ENCODE measurements at regions not wholly inside any gene's neighbourhood (a gene's known extent, or its start where the extent isn't known, plus 50 kb on each side); places are given as distances from the start of the nearest gene placed in this dataset.

DNA sequence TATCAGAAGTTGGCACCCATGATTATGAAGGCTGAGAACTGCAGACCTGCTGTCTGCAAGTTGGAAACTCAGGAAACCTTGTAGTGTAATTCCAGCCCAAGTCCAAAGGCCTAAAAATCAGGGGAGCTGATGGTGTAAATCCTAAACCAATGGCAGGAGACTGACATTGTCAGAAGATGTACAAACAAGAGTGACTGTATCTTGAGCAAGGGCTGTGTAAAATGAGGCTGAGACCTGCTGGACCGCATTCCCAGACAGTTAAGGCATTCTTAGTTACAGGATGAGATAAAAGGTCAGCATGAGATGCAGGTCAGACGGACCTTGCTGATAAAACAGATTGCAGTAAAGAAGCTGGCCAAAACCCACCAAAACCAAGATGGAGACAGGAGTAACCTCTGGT, 147.7 kb downstream of the COG6 start:
- Mint-ChIP-seq H3K36me3 (ENCODE audit: insufficient read depth, unreplicated experiment) (no peaks in the 10 kb centered on the region), H3K27ac (ENCODE audit: unreplicated experiment) (no peak overlapping the region), H3K4me1 (ENCODE audit: low read depth, unreplicated experiment) (peaks cover 18% of the 10 kb centered on the region)

DNA sequence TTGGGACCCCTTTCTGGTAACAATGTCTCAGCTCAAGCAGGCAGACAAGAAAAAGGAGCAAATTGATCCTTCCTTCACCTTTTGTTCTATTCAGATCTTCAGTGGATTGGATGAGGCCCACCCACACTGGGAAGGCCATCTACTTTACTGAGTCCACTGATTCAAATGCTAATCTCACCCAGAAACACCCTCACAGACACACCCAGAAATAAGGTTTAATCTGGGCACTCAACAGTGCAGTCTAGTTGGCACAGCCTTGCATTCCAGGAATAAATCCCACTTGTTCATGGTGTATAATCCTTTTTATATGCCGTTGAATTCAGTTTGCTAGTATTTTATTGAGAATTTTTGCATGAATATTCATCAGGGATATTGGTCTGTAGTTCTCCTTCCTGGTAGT, 148.4 kb downstream of the COG6 start:
- H3K9me3 Mint-ChIP-seq (ENCODE audit: low read depth, unreplicated experiment), result peaks cover 4% of the 10 kb centered on the region
- no peaks in the 10 kb centered on the region for H3K27me3 Mint-ChIP-seq (ENCODE audit: unreplicated experiment)
- H3K4me1 Mint-ChIP-seq (ENCODE audit: low read depth, unreplicated experiment), result peaks cover 18% of the 10 kb centered on the region
- no peak overlapping the region for H3K27ac Mint-ChIP-seq (ENCODE audit: unreplicated experiment)
- DNase-seq, result no peak
- intact Hi-C loops (cut with micrococcal nuclease; ENCODE audit: unreplicated experiment), result no loop called here
- no TSS peak for BruUV-seq (replicated peaks)
- TF ChIP-seq, protein P1, sequence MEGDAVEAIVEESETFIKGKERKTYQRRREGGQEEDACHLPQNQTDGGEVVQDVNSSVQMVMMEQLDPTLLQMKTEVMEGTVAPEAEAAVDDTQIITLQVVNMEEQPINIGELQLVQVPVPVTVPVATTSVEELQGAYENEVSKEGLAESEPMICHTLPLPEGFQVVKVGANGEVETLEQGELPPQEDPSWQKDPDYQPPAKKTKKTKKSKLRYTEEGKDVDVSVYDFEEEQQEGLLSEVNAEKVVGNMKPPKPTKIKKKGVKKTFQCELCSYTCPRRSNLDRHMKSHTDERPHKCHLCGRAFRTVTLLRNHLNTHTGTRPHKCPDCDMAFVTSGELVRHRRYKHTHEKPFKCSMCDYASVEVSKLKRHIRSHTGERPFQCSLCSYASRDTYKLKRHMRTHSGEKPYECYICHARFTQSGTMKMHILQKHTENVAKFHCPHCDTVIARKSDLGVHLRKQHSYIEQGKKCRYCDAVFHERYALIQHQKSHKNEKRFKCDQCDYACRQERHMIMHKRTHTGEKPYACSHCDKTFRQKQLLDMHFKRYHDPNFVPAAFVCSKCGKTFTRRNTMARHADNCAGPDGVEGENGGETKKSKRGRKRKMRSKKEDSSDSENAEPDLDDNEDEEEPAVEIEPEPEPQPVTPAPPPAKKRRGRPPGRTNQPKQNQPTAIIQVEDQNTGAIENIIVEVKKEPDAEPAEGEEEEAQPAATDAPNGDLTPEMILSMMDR (IDR thresholded peaks at IDR 0.05; ENCODE audit: unreplicated experiment), result no peak
- no peaks in the 10 kb centered on the region for H3K36me3 Mint-ChIP-seq (ENCODE audit: insufficient read depth, unreplicated experiment)
- no peak overlapping the region for H3K4me3 Mint-ChIP-seq (ENCODE audit: low read depth, unreplicated experiment)
- CTCF ChIA-PET, result no interaction called here

More for the DNA sequence above, 147.7 kb downstream of the COG6 start:
- H3K4me3 Mint-ChIP-seq (ENCODE audit: low read depth, unreplicated experiment), result no peak overlapping the region
- BruUV-seq (replicated peaks), result no TSS peak
- no peaks in the 10 kb centered on the region for H3K27me3 Mint-ChIP-seq (ENCODE audit: unreplicated experiment)
- CTCF ChIA-PET, result no interaction called here
- TF ChIP-seq, protein P1 (IDR thresholded peaks at IDR 0.05; ENCODE audit: unreplicated experiment), result no peak
- intact Hi-C loops (cut with micrococcal nuclease; ENCODE audit: unreplicated experiment), result no loop called here
- H3K9me3 Mint-ChIP-seq (ENCODE audit: low read depth, unreplicated experiment), result peaks cover 4% of the 10 kb centered on the region
- DNase-seq, result no peak

DNA sequence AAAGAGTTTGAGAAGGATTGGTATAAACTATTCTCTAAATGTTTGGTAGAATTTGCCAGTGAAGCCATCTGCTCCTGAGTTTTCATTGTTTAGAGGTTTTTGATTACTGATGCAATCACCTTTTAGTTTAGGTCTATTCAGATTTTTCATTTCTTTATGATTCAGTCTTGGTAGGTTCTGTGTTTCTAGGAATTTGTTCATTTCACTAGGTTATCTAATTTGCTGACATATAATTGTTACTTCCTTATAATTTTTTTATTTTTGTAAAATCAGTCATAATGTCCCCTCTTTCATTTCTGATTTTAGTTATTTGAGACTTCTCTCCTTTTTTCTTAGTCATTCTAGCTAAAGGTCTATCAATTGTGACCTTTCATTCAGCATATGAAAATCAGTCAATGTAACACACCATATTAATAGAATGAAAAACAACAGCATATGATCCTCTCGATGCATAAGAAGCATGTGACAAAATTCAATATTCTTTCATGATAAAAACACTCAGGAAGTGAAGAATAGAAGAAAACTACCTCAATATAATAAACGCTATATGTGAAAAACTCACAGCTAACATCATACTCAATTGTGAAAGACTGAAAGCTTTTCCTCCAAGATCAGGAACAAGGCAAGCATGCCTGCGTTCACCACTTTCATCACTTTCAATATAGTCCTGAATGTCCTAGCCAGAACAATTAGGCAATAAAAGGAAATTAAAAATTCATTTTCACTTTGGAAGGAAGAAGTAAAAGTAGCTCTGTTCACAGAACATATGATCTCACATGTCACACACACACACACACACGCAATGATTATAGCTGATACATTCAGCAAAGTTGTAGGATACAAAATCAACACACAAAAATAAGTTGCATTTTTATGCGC, 149.1 kb downstream of the COG6 start:
- Mint-ChIP-seq H3K27me3 (ENCODE audit: unreplicated experiment) (no peaks in the 10 kb centered on the region), H3K9me3 (ENCODE audit: low read depth, unreplicated experiment) (peaks cover 4% of the 10 kb centered on the region), H3K36me3 (ENCODE audit: insufficient read depth, unreplicated experiment) (no peaks in the 10 kb centered on the region), H3K27ac (ENCODE audit: unreplicated experiment) (no peak overlapping the region), H3K4me1 (ENCODE audit: low read depth, unreplicated experiment) (peaks cover 18% of the 10 kb centered on the region), H3K4me3 (ENCODE audit: low read depth, unreplicated experiment) (no peak overlapping the region)
- intact Hi-C loops (cut with micrococcal nuclease; ENCODE audit: unreplicated experiment), result no loop called here
- DNase-seq, result no peak
- TF ChIP-seq, protein P1 (IDR thresholded peaks at IDR 0.05; ENCODE audit: unreplicated experiment), result no peak
- CTCF ChIA-PET, result no interaction called here
- BruUV-seq (replicated peaks), result no TSS peak

DNA sequence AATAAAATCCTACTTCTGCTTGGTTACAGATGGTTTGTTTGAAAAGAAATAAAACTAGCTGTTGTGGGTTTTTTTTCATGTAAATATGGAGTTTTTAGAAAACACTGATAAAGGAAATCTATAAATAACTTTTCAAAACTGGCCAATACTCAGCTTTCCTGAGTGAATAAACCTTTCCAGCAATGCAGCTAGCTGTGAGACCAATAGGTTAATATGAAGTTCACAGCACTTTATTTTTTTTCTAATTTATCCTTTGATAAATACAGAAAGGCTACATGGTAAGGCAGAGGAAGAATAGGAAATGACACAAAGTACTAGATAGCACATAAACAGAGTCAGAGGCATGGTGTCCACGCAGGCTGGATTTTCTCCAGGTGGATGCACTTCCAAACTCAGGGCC, 154.0 kb downstream of the COG6 start:
- Mint-ChIP-seq H3K4me3 (ENCODE audit: low read depth, unreplicated experiment) (no peak overlapping the region), H3K4me1 (ENCODE audit: low read depth, unreplicated experiment) (no peaks in the 10 kb centered on the region), H3K27me3 (ENCODE audit: unreplicated experiment) (no peaks in the 10 kb centered on the region), H3K36me3 (ENCODE audit: insufficient read depth, unreplicated experiment) (no peaks in the 10 kb centered on the region), H3K27ac (ENCODE audit: unreplicated experiment) (no peak overlapping the region), H3K9me3 (ENCODE audit: low read depth, unreplicated experiment) (no peaks in the 10 kb centered on the region)
- CTCF ChIA-PET, result no interaction called here
- BruUV-seq (replicated peaks), result no TSS peak
- intact Hi-C loops (cut with micrococcal nuclease; ENCODE audit: unreplicated experiment), result no loop called here
- DNase-seq, result no peak
- TF ChIP-seq, protein P1 (IDR thresholded peaks at IDR 0.05; ENCODE audit: unreplicated experiment), result no peak

Data from Calu3 (cell line).